HG02642 (cell line): ENCODE measurements at regions not wholly inside any gene's neighbourhood (a gene's known extent, or its start where the extent isn't known, plus 50 kb on each side); places are given as distances from the start of the nearest gene placed in this dataset.
"Not testable (repeated sequence)": the region's sequence is repeated elsewhere in the genome, so short reads cannot be mapped to it uniquely, and the experiment has no call there.

Experiments used
- ATAC-seq: cut with Tn5 transposase; IDR thresholded peaks from one replicate; pipeline ENCODE4 v1.9.1; 2021; ENCODE audit warnings: mild to moderate bottlenecking; ENCODE audit not compliant: unreplicated experiment, poor library complexity

DNA sequence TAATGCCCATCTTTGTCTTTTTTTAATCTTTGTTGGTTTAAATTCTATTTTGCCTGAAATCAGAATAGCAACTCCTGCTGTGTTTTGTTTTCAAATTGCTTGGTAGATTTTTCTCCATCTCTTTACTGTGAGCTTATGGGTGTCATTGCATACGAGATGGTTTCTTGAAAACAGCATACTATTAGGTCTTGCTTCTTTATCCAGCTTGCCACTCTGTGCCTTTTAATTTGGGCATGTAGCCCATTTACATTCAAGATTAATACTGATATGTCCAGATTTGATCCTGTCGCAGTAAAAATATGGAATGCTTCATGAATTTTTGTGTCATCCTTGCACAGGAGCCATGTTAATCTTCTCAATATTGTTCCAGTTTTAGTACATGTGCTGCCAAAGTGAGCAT lies 316.6 kb downstream of the CGGBP1 start:
- no peak for ATAC-seq

DNA sequence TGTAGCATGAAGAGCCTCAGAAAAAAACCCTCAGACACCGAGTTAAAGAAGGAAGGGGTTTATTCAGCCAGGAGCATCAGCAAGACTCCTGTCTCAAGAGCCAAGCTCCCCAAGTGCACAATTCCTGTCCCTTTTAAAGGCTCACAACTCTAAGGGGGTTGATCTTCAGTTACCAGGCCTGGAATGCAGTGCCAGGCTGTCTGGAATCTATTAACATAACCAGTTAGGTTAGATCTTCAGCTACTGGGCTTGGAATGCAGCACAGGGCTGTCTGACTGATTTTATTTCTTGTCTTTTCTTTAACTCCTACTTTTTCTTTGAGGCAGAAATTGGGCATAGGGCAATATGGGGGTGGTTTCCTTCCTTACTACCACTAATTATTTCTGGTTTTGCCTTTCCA lies 317.9 kb downstream of the CGGBP1 start:
- not testable (repeated sequence) for ATAC-seq

- not testable (repeated sequence) for ATAC-seq
Observed at GRCh38 chr3:87737817-87738216, 321.0 kb downstream of the CGGBP1 start.

DNA sequence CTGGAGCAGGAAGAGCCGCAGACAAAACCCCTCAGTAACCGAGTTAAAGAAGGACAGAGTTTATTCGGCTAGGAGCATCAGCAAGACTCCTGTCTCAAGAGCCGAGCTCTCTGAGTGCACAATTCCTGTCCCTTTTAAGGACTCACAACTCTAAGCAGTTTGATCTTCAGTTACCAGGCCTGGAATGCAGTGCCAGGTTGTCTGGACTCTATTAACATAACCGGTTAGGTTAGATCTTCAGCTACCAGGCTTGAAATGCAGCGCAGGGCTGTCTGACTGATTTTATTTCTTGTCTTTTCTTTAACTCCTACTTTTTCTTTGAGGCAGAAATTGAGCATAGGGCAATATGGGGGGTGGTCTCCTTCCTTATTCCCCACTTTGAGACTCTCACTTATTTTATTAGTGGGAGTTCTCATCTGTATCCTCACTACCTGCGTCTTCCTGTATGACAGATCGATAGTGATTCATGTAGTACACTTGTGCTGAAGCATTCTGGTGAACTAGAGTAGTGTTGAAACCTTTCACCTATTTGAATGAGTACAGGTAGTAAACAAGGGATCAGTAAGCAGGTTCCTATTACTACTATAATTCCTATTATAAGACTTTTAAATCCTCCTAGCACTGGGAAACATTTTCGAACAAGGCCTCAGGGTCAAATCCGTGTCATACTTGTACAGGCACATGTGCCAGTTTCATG lies 325.0 kb downstream of the CGGBP1 start:
- ATAC-seq: no peak

DNA sequence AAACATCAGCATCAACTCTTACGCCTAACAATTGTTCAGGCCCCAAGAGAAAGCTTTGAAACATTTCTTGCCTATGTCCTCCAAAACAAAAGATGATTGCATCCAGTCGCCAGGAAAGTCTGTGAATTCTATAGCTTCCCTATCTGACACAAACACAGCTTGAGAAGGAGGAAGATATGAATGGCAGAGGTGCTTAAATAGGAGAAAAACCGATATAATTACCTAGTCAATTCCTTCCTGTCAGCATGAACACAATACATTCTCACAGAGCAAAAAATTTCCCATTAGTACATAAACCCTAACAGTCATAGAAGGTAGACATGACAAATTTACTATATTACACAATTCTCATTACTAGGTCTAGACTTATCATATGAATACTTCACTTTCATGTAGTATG lies 326.5 kb downstream of the CGGBP1 start:
- ATAC-seq: no peak

DNA sequence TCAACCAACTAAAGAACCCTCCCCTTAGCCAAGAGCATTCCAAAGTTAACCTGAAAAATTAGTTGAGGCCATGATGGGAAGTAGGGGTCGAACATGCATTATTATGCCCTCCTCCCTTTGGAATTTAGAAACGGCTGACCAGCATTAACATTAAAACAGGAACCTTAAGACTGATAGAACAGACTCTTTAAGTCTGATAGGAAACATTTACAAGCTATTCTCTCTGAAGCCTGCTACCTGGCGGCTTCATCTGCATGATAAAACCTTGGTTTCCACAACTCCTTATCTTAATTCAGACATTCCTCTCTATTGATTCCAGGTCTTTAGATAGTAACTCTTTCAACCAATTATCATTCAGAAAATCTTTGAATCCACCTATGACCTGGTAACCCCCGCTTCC lies 331.0 kb downstream of the CGGBP1 start:
- no peak for ATAC-seq

DNA sequence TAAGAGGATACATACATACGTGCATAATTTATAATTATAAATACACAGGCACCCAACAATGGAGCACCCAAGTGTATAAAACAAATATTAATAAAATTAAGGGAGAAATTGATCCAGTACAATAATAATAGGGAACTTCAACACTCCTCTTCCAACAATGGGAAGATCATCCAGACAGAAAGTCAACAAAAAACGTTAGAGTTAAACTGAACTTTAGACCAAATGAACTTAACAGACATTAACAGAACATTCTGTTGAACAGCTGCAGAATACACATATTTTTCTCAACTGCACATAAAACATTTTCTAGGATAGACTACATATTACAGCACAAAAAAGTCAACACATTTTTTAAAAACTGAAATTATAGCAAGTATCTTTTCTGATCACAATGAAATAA lies 339.7 kb downstream of the CGGBP1 start:
- ATAC-seq: no peak

DNA sequence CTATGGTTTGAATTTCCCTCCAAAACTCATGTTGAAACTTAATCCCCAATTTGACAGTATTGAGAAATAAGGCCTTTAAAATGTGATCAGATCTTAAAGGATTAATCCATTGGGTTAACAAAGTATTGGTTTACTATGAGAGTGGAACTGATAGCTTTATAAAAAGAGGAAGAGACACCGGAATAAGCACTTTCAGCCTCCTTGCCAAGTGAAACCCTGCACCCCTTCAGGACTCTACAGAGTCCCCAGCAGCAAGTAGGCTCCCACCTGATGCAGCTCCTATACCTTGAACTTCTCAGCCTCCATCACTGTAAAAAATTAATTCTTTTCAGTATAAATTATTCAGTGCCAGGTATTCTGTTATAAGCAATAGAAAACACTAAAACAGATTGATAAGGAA lies 348.3 kb downstream of the CGGBP1 start:
- ATAC-seq: no peak

GRCh38 chr3:87710028-87710427 lies 348.8 kb downstream of the CGGBP1 start:
- no peak for ATAC-seq

DNA sequence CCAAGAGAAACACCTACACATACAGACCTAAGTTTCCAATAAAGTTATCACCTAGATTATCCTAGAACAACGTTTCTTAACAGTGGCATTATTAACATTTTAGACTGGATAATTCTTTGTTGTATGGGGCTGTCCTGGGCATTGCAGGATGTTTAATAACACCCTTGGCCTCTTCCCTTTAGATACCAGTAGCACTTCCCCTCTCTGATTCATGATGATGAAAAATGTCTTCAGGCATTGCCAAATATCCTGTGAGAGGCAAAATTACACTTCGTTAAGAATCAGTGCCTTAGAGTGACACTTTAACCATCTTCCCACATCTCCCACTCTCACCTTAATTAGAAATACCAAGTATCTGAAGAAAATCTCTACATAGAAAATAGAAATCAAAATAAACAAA lies 352.6 kb downstream of the CGGBP1 start:
- no peak for ATAC-seq

- no peak for ATAC-seq
Observed at GRCh38 chr3:87702600-87702999, 356.2 kb downstream of the CGGBP1 start.

DNA sequence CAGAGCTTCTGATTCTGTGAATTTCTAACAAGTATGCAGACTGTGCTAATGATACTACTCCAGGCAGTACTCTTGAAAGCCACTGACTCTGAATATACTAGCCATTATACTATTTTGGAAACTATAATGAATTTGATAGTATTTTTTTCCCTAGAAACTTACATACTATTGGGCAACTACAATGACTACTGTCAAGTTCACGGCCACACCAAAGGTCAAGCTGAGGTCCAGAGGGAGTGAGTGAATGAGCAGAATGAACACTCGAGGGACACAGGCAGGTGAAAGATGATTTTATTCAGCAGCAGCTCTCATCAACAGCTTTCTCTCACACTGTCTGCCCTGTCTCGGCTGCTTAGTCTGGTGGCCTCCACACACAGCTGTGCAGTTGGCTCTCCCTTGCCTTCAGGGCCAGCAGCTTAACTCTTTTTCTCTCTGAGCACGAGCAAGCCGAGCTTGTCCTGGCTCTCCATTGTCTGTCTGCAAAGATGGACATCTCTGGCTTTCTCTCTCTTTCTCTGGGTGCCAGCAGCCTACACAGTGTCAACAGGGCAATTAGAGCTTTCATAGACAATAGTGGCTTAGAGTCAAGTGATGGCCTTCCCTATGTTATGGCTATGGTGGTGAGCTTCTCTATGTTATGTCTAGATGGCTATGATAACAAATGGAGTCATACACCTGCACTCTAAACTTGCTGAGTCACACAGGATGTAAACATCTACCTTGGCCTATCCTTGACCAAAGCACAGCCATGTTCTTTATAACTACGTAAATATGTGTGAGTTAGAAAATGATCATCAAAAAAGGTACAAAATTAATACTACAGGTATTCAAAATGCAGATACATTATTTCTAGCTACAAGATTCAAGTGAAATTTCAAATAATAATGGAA lies 362.4 kb downstream of the CGGBP1 start:
- no peak for ATAC-seq

GRCh38 chr3:87694678-87695077 lies 364.1 kb downstream of the CGGBP1 start:
- no peak for ATAC-seq

- no peak for ATAC-seq
Observed at GRCh38 chr3:87691109-87691508, 367.7 kb downstream of the CGGBP1 start.

DNA sequence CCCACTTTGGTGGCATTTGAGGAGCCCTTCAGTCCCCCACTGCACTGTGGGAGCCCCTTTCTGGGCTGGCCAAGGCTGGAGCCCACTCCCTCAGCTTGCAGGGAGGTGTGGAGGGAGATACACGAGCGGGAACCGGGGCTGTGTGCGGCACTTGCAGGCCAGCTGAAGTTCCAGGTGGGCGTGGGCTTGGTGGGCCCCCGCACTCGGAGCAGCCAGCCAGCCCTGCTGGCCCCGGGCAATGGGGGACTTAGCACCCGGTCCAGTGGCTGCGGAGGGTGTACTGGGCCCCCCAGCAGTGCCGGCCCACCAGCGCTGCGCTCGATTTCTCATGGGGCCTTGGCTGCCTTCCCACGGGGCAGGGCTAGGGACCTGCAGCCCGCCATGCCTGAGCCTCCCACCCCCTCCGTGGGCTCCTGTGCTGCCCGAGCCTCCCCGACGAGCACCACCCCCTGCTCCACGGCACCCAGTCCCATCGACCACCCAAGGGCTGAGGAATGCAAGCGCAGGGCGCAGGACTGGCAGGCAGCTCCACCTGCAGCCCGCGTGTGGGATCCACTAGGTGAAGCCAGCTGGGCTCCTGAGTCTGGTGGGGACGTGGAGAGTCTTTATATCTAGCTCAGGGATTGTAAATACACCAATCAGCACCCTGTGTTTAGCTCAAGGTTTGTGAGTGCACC lies 379.7 kb downstream of the CGGBP1 start:
- not testable (repeated sequence) for ATAC-seq

DNA sequence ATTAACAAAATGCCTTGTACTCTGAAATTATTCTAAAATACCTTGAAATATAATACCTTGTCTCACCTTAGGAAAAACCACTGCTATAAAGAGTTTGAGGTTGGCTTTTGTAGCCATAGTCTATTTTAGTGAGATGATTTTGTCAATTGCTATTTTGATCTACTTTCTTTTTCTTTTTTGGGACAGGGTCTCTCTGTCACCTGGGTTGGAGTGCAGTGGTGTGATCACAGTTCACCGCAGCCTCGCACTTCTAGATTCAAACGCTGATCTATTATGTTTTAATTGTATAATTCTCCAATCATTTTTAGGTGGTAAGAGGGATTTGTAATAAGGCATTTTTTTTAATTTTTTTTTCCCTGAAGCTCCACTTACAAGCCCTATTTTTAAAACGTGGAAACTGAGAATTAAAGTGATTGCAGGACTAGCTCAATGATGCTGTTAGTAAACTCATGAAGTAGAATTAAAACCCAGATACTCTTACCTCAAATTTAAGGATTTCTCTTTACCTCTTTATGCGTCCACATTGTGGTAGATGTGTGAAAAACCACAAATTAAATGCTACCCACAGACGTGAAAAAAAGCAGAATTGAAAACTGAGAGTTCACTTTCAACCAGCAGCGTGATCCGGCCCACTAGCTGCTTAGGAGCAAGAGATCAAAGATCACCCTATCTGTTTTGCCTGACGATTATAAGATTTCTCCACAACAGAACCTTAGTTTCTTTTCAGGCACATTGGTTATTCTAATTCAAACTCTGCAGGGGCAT lies 384.2 kb downstream of the CGGBP1 start:
- ATAC-seq: peak; percentile 99

- ATAC-seq: no peak
Observed at GRCh38 chr3:87673132-87673531, 385.7 kb downstream of the CGGBP1 start.

- no peak for ATAC-seq
Observed at GRCh38 chr3:87654184-87654583, 377.8 kb upstream of the POU1F1 start.

GRCh38 chr3:87653138-87653537 lies 376.8 kb upstream of the POU1F1 start:
- ATAC-seq: not testable (repeated sequence)

DNA sequence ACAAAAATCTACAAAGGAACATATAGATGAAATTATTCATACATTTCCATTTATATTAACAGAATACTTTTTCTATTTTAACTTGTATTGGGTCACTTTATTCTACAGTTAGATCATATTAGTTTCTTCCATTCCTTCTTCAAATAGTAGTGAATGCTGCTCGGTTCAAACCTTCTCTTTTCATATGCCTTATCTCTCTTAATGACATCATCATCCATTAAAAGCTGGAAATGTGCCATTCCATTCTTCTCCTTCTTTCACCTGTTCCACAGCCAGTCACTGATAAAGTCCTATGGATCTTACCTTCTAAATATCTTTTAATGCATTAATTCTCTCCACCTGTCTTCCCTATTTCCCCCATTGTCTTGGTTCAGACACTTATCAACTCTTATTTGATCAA lies 358.0 kb upstream of the POU1F1 start:
- no peak for ATAC-seq
